Sigmoid colon (tissue), 4 donors: ENCODE measurements at regions not wholly inside any gene's neighbourhood (a gene's known extent, or its start where the extent isn't known, plus 50 kb on each side); places are given as distances from the start of the nearest gene placed in this dataset.

Experiments used
- POLR2AphosphoS5 ChIP-seq, 4 donors: sonication (generic); formaldehyde crosslinking; IDR thresholded peaks; one replicate each; pipeline ENCODE4 v1.6.1; 2017; ENCODE audit warnings: antibody characterized with exemption in 4 of 4
- TF ChIP-seq, protein P1 (sequence below), 4 experiments: fragments of 450-650 bp in 3 of 4; fragments of 200-600 bp in 1 of 4; IDR thresholded peaks; one replicate each; pipeline ENCODE4 v1.5.1; 2016 to 2019; ENCODE audit warnings: antibody characterized with exemption in 4 of 4, mild to moderate bottlenecking in 3 of 4, moderate library complexity in 2 of 4

GRCh38 chr5:158390577-158390976 is 531.6 kb upstream of the CLINT1 start:
- TF ChIP-seq, protein P1, sequence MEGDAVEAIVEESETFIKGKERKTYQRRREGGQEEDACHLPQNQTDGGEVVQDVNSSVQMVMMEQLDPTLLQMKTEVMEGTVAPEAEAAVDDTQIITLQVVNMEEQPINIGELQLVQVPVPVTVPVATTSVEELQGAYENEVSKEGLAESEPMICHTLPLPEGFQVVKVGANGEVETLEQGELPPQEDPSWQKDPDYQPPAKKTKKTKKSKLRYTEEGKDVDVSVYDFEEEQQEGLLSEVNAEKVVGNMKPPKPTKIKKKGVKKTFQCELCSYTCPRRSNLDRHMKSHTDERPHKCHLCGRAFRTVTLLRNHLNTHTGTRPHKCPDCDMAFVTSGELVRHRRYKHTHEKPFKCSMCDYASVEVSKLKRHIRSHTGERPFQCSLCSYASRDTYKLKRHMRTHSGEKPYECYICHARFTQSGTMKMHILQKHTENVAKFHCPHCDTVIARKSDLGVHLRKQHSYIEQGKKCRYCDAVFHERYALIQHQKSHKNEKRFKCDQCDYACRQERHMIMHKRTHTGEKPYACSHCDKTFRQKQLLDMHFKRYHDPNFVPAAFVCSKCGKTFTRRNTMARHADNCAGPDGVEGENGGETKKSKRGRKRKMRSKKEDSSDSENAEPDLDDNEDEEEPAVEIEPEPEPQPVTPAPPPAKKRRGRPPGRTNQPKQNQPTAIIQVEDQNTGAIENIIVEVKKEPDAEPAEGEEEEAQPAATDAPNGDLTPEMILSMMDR (IDR thresholded peaks at IDR 0.05) = no peak
- no peak for TF ChIP-seq POLR2AphosphoS5 (IDR thresholded peaks at IDR 0.05)
